ENCODE measurements at regions not wholly inside any gene's neighbourhood (a gene's known extent, or its start where the extent isn't known, plus 50 kb on each side); places are given as distances from the start of the nearest gene placed in this dataset.

DNA sequence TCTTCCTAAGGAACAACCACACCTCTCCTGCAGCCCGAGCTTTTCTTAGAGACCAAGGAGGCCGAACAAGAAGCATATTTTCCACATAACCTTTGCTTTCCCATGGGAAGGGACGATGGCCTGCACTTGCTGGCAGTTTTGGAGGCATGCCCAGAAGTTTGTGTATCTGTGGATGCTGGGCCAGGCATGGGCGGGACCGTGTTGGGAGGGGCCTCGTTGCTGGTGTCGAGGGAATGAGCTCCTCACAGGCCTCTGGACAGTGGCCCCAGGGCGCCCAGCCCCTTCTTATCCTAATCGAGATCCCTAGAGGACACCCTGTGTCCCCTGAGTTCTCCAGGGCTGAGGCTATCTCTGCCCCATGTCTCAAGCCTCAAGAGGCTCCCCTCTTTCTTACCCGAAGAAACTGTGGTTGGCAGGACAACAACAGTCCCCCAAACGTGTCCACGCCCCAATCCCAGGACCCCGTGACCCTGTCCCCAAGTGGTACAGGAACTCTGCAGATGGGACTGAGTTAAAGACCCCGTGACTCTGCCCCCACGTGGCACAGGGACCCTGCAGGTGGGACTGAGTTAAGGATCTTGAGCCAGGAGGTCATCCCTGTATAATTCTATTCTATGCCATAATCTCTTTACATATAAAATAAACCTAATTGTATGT, 99.5 kb upstream of the BHLHE23 start:
- H3K27ac ChIP-seq: no peak overlapping the region

GRCh38 chr20:63105211-63106107, 98.7 kb upstream of the BHLHE23 start:
- no peak overlapping the region for H3K27ac ChIP-seq
- TF ChIP-seq CTCF (IDR thresholded peaks at IDR 0.05): no peak
- no peak for TF ChIP-seq ZFX (IDR thresholded peaks at IDR 0.05; ENCODE audit: borderline replicate concordance)

More for the DNA sequence above, 99.5 kb upstream of the BHLHE23 start:
- TF ChIP-seq CTCF (IDR thresholded peaks at IDR 0.05) (no peak), ZFX (IDR thresholded peaks at IDR 0.05; ENCODE audit: borderline replicate concordance) (no peak)

GRCh38 chr20:63104312-63105181, 97.8 kb upstream of the BHLHE23 start:
- TF ChIP-seq ZFX (IDR thresholded peaks at IDR 0.05; ENCODE audit: borderline replicate concordance) (no peak), CTCF (IDR thresholded peaks at IDR 0.05) (no peak)
- no peak overlapping the region for H3K27ac ChIP-seq

- H3K27ac ChIP-seq: no peak overlapping the region
- TF ChIP-seq CTCF (IDR thresholded peaks at IDR 0.05): no peak
- TF ChIP-seq ZFX (IDR thresholded peaks at IDR 0.05; ENCODE audit: borderline replicate concordance): no peak
These were observed 96.9 kb upstream of the BHLHE23 start for GRCh38 chr20:63103402-63104311.

DNA sequence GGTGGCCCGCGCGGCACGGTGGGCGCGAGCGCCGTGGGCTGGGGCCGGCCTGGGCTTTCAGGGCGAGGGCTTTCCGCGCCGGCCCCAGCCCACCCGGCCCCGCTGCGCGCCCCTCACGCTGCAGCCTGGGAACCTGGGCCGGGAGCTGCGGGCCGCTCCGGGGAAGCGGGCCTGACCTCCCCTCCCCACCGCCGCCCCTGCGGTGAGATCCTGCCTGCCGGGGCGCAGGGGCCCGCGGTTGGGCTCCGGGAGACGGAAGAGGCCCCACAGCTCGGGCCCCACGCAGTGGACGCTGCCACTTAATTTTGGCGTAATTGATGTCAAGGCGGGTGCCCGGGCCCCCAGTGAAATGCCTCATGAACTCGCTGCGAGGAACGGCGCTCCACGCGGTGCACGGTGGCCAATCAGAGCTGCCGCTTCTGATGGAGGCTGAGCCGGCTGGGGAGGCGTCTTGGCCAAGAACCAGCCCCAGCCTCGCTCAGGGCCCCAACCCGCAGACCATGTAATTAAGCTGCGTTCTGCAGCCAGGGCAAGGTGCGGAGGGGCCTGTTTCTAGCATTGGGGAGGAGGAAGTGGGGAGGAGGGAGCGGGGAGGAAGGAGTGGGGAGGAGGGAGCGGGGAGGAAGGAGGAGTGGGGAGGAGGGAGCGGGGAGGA, 96.1 kb upstream of the BHLHE23 start:
- TF ChIP-seq CTCF (IDR thresholded peaks at IDR 0.05) (no peak), ZFX (IDR thresholded peaks at IDR 0.05; ENCODE audit: borderline replicate concordance) (no peak)
- no peak overlapping the region for H3K27ac ChIP-seq

Data from 22Rv1 (cell line).